ENCODE measurements at regions not wholly inside any gene's neighbourhood (a gene's known extent, or its start where the extent isn't known, plus 50 kb on each side); places are given as distances from the start of the nearest gene placed in this dataset.
"Not testable (repeated sequence)": the region's sequence is repeated elsewhere in the genome, so short reads cannot be mapped to it uniquely, and the experiment has no call there.

- no peak for DNase-seq (ENCODE audit: low read depth in 3 of 3, low spot score in 2 of 3)
Measured at GRCh38 chr13:76314495-76314894, 571.7 kb downstream of the KCTD12 start.

GRCh38 chr13:76307142-76307541 lies 579.1 kb downstream of the KCTD12 start:
- no peak for DNase-seq (ENCODE audit: low read depth in 3 of 3, low spot score in 2 of 3)

DNA sequence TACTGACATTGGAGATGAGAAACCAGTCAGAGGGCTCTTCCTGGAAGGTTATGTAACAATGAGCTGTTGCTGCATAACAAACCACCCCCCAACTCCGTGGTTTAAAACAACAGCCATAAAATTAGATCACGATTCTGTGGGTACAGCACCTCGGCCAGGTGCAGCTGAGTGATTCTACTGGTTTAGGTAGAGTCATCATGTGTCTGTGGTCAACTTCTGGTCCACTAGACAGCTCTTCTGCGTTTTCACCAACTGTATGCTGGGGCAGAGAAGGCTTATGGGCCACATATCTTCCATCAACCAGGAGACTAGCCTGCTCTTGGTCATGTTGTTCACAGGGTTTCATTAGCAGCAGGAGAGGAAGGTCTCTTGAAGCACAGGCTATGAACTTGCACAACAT lies 585.5 kb downstream of the KCTD12 start:
- DNase-seq (ENCODE audit: low read depth in 3 of 3, low spot score in 2 of 3): no peak

- DNase-seq (ENCODE audit: low read depth in 3 of 3, low spot score in 2 of 3): no peak
Measured at GRCh38 chr13:76297331-76297730, 588.9 kb downstream of the KCTD12 start.

DNA sequence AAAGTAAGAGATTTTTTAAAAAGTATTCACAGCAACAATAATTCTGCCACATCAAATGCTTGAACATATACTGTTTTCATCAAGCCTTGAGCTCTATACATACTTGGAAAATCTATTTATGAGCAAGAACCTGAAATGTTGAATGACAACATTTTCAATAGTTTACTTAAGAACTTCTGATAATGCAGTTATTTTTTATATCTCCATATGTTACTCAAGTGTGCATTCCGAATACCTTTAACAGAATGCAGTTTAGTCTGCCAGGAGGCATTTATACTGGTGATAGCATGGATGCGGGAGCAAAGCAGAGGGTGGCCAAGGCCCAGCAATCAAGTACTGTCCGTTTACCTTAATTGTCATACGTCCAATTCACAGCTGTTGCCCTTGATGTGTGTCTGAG lies 589.5 kb downstream of the KCTD12 start:
- no peak for DNase-seq (ENCODE audit: low read depth in 3 of 3, low spot score in 2 of 3)

- not testable (repeated sequence) for DNase-seq (ENCODE audit: low read depth in 3 of 3, low spot score in 2 of 3)
Measured at GRCh38 chr13:76295020-76295419, 591.2 kb downstream of the KCTD12 start.

DNA sequence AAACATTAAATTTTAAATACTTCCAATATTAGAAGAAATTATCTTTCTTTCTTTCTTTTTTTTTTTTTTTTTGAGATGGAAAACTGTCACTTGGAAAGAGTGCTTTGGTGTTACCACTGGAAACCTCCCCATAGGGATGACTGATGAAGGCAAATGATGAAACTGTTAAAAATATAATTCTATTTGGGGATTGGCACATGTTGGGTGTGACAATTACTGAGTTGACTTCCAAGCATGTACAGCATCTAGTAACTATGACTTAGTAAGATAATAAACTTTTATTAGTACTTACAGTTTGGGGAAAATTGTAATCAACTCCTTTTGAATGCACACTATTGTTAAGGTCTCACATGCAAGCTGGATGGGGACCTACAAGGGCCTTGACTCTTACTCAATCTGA lies 592.5 kb downstream of the KCTD12 start:
- no peak for DNase-seq (ENCODE audit: low read depth in 3 of 3, low spot score in 2 of 3)

- DNase-seq (ENCODE audit: low read depth in 3 of 3, low spot score in 2 of 3): no peak
Measured at GRCh38 chr13:76293346-76293745, 592.9 kb downstream of the KCTD12 start.

- DNase-seq (ENCODE audit: low read depth in 3 of 3, low spot score in 2 of 3): no peak
Measured at GRCh38 chr13:76292726-76293125, 593.5 kb downstream of the KCTD12 start.

DNA sequence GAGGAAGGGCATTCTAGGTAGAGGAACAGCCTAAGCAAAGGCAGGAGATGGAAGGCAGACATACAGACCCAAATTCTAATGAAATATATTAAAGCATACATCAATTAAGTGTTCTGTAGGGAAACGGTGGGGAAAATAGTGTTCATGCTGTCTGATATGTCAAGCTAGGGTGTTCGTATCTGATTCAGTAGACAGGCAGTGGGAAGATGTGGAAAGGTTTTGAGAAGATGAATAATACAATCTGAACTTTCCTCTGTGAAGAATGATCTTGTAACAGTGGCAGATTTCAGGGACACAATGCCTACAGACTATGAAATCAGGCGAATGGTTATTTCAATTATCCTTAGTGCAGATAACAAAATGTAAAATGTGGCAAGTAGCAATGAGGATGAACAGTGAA lies 594.2 kb downstream of the KCTD12 start:
- no peak for DNase-seq (ENCODE audit: low read depth in 3 of 3, low spot score in 2 of 3)

GRCh38 chr13:76289558-76289957 lies 596.6 kb downstream of the KCTD12 start:
- DNase-seq (ENCODE audit: low read depth in 3 of 3, low spot score in 2 of 3): no peak

DNA sequence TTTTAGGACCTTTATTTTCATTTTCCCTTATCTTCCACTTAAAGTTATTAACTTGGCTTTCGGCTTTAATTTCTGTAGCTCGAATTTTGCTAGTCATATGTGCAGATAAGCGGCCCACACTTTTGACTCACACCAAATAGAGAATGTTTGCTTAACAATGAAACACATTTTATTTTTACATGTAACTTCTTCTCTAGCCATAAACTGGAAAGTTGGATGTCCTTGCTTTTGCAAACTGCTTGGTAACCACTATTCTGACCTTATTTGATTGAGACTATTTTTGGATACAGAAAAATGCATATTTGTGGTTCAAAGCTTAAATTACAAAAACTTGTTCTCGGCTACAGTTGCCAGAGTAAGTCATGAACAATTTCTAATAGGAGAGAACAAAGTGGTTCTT lies 600.0 kb downstream of the KCTD12 start:
- no peak for DNase-seq (ENCODE audit: low read depth in 3 of 3, low spot score in 2 of 3)

GRCh38 chr13:76285463-76285862 lies 600.7 kb downstream of the KCTD12 start:
- DNase-seq (ENCODE audit: low read depth in 3 of 3, low spot score in 2 of 3): no peak

DNA sequence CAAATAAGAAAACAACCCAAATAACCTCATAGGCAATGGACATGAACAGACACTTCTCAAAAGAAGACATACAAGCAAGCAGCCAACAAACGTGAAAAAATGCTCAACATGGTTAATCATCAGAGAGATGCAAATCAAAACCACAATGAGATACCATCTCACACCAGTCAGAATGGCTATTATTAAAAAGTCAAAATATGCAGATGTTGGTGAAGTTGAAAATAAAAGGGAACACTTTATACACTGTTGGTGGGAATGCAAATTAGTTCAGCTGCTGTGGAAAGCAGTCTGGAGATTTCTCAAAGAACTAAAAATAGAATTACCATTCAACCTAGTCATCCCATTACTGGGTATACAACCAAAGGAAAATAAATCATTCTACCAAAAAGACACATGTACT lies 606.4 kb downstream of the KCTD12 start:
- DNase-seq (ENCODE audit: low read depth in 3 of 3, low spot score in 2 of 3): not testable (repeated sequence)

GRCh38 chr13:76271728-76272232 lies 614.4 kb downstream of the KCTD12 start:
- no peak for DNase-seq (ENCODE audit: low read depth in 3 of 3, low spot score in 2 of 3)

DNA sequence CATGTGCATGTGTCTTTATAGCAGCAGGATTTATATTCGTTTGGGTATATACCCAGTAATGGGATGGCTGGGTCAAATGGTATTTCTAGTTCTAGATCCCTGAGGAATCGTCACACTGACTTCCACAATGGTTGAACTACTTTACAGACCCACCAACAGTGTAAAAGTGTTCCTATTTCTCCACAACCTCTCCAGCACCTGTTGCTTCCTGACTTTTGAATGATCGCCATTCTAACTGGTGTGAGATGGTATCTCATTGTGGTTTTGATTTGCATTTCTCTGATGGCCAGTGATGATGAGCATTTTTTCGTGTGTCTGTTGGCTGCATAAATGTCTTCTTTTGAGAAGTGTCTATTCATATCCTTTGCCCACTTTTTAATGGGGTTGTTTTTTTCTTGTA lies 617.9 kb downstream of the KCTD12 start:
- not testable (repeated sequence) for DNase-seq (ENCODE audit: low read depth in 3 of 3, low spot score in 2 of 3)

DNA sequence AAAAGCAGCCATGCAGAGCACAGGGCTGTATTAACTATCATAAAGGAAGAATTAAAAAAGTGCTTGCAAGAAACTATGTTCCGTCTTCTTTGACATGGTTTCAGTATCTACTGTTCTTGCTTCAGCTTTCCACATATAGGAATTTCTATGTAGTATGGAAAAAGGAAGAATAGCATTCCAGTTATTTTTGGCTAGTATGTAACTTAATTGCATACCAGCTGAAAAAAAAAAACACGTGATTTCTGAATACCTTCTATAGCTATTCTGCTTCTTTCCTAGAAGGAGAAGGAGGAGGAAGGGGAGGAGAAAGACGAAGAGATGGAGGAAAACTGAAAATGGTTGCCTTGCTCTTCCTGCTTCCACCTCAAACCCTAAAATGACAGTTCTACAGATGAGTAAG lies 619.0 kb downstream of the KCTD12 start:
- DNase-seq (ENCODE audit: low read depth in 3 of 3, low spot score in 2 of 3): no peak

DNA sequence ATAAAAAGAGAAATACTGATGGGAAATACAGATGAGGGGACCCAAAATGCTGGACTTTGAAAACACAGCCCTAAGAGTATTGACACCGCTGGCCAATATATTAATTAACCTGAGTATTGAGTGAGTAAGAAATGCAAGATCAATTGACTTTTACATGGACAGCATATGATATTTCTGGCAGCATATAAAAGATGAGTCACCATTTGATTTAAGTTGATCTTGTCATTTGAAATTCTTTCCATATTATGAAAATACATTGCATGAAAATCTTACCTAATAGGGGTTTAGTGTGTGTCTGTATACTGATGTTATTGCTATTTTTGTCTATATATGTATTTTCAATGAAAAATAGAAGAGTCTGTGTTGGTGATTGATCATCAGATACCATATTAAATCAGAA lies 619.6 kb downstream of the KCTD12 start:
- no peak for DNase-seq (ENCODE audit: low read depth in 3 of 3, low spot score in 2 of 3)

GRCh38 chr13:76250211-76250610 lies 614.1 kb downstream of the LMO7 start:
- no peak for DNase-seq (ENCODE audit: low read depth in 3 of 3, low spot score in 2 of 3)

- DNase-seq (ENCODE audit: low read depth in 3 of 3, low spot score in 2 of 3): no peak
Measured at GRCh38 chr13:76245920-76246319, 609.8 kb downstream of the LMO7 start.

GRCh38 chr13:76245211-76245610 lies 609.1 kb downstream of the LMO7 start:
- no peak for DNase-seq (ENCODE audit: low read depth in 3 of 3, low spot score in 2 of 3)

DNA sequence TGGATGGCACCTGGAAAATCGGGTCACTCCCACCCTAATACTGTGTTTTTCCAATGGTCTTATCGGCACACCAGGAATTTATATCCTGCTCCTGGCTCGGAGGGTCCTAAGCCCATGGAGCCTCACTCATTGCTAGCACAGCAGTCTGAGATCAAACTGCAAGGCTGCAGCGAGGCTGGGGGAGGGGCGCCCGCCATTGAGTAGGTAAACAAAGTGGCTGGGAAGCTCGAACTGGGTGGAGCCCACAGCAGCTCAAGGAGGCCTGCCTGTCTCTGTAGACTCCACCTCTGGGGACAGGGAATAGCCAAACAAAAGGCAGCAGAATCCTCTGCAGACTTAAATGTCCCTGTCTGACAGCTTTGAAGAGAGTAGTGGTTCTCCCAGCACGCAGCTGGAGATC lies 607.0 kb downstream of the LMO7 start:
- not testable (repeated sequence) for DNase-seq (ENCODE audit: low read depth in 3 of 3, low spot score in 2 of 3)

- no peak for DNase-seq (ENCODE audit: low read depth in 3 of 3, low spot score in 2 of 3)
Measured at GRCh38 chr13:76239031-76239680, 603.0 kb downstream of the LMO7 start.
